ENCODE measurements at regions not wholly inside any gene's neighbourhood (a gene's known extent, or its start where the extent isn't known, plus 50 kb on each side); places are given as distances from the start of the nearest gene placed in this dataset.
"Not testable (repeated sequence)": the region's sequence is repeated elsewhere in the genome, so short reads cannot be mapped to it uniquely, and the experiment has no call there.

- Mint-ChIP-seq H3K4me1 (peaks cover 29% of the 10 kb centered on the region), H3K27ac (no peak overlapping the region), H3K4me3 (no peak overlapping the region), H3K27me3 (peaks cover 22% of the 10 kb centered on the region), H3K9me3 (peaks cover under 1 to 12% of the 10 kb centered on the region in 2 donors)
- ATAC-seq (no peak), DNase-seq (no peak)
Measured at GRCh38 chr1:221989741-221990140, 247.9 kb upstream of the DUSP10 start.

- no peak overlapping the region for H3K4me3 Mint-ChIP-seq
- DNase-seq (no peak), ATAC-seq (no peak)
- peaks cover 0 to 12% of the 10 kb centered on the region in 2 donors for H3K9me3 Mint-ChIP-seq
- no peak overlapping the region for H3K27ac Mint-ChIP-seq
- peaks cover 24% of the 10 kb centered on the region for H3K27me3 Mint-ChIP-seq
- peaks cover 19% of the 10 kb centered on the region for H3K4me1 Mint-ChIP-seq
Measured at GRCh38 chr1:221988829-221989228, 246.9 kb upstream of the DUSP10 start.

- peaks cover 13% of the 10 kb centered on the region for H3K4me1 Mint-ChIP-seq
- DNase-seq (no peak), ATAC-seq (no peak)
- peaks cover 0 to 12% of the 10 kb centered on the region in 2 donors for H3K9me3 Mint-ChIP-seq
- H3K4me3 Mint-ChIP-seq: no peak overlapping the region
- H3K27me3 Mint-ChIP-seq: peaks cover 32% of the 10 kb centered on the region
- no peak overlapping the region for H3K27ac Mint-ChIP-seq
Measured at GRCh38 chr1:221987860-221988520, 246.1 kb upstream of the DUSP10 start.

GRCh38 chr1:221983444-221983843 lies 241.6 kb upstream of the DUSP10 start:
- Mint-ChIP-seq H3K4me3 (no peak overlapping the region), H3K27me3 (peaks cover 19% of the 10 kb centered on the region), H3K27ac (no peak overlapping the region), H3K9me3 (peaks cover 0 to 7% of the 10 kb centered on the region in 2 donors), H3K4me1 (peaks cover 9% of the 10 kb centered on the region)
- ATAC-seq: no peak
- DNase-seq: no peak

GRCh38 chr1:221981461-221981860 lies 239.6 kb upstream of the DUSP10 start:
- H3K9me3 Mint-ChIP-seq: no peaks in the 10 kb centered on the region

GRCh38 chr1:221979444-221980032 lies 237.6 kb upstream of the DUSP10 start:
- ATAC-seq (no peak), DNase-seq (no peak)
- H3K4me3 Mint-ChIP-seq: no peak overlapping the region
- H3K4me1 Mint-ChIP-seq: peaks cover 9% of the 10 kb centered on the region
- no peak overlapping the region for H3K27ac Mint-ChIP-seq
- no peaks in the 10 kb centered on the region for H3K9me3 Mint-ChIP-seq
- peaks cover 19% of the 10 kb centered on the region for H3K27me3 Mint-ChIP-seq

More at GRCh38 chr1:221981461-221981860, 239.6 kb upstream of the DUSP10 start:
- peaks cover 9% of the 10 kb centered on the region for H3K4me1 Mint-ChIP-seq
- DNase-seq: no peak
- ATAC-seq: no peak
- peaks cover 19% of the 10 kb centered on the region for H3K27me3 Mint-ChIP-seq
- no peak overlapping the region for H3K27ac Mint-ChIP-seq
- H3K4me3 Mint-ChIP-seq: no peak overlapping the region

- H3K27ac Mint-ChIP-seq, DNase-seq, H3K4me3 Mint-ChIP-seq, ATAC-seq, H3K9me3 Mint-ChIP-seq, H3K4me1 Mint-ChIP-seq: not testable (repeated sequence)
- H3K27me3 Mint-ChIP-seq: peaks cover 18% of the 10 kb centered on the region
Measured at GRCh38 chr1:221978631-221979334, 236.9 kb upstream of the DUSP10 start.

GRCh38 chr1:221973787-221974186 lies 231.9 kb upstream of the DUSP10 start:
- DNase-seq, H3K9me3 Mint-ChIP-seq, H3K4me1 Mint-ChIP-seq, ATAC-seq, H3K27me3 Mint-ChIP-seq, H3K4me3 Mint-ChIP-seq, H3K27ac Mint-ChIP-seq: not testable (repeated sequence)

GRCh38 chr1:221972276-221973235 lies 230.7 kb upstream of the DUSP10 start:
- ATAC-seq (no peak), DNase-seq (no peak)
- H3K4me3 Mint-ChIP-seq: no peak overlapping the region
- no peak overlapping the region for H3K27ac Mint-ChIP-seq
- peaks cover 3% of the 10 kb centered on the region for H3K27me3 Mint-ChIP-seq
- H3K9me3 Mint-ChIP-seq: no peaks in the 10 kb centered on the region
- H3K4me1 Mint-ChIP-seq: no peaks in the 10 kb centered on the region

- not testable (repeated sequence) for H3K27ac Mint-ChIP-seq, H3K9me3 Mint-ChIP-seq, ATAC-seq, DNase-seq, H3K27me3 Mint-ChIP-seq, H3K4me3 Mint-ChIP-seq, H3K4me1 Mint-ChIP-seq
Measured at GRCh38 chr1:221971035-221971434, 229.1 kb upstream of the DUSP10 start.

GRCh38 chr1:221969298-221969858 lies 227.5 kb upstream of the DUSP10 start:
- H3K9me3 Mint-ChIP-seq, H3K27ac Mint-ChIP-seq, H3K4me3 Mint-ChIP-seq, ATAC-seq, DNase-seq, H3K4me1 Mint-ChIP-seq, H3K27me3 Mint-ChIP-seq: not testable (repeated sequence)

GRCh38 chr1:221967538-221967937 lies 225.6 kb upstream of the DUSP10 start:
- H3K27ac Mint-ChIP-seq, H3K27me3 Mint-ChIP-seq, H3K4me1 Mint-ChIP-seq, DNase-seq, H3K4me3 Mint-ChIP-seq, ATAC-seq, H3K9me3 Mint-ChIP-seq: not testable (repeated sequence)

GRCh38 chr1:221966888-221967287 lies 225.0 kb upstream of the DUSP10 start:
- H3K9me3 Mint-ChIP-seq, ATAC-seq, H3K4me1 Mint-ChIP-seq, H3K4me3 Mint-ChIP-seq, H3K27ac Mint-ChIP-seq, H3K27me3 Mint-ChIP-seq, DNase-seq: not testable (repeated sequence)

- not testable (repeated sequence) for ATAC-seq, DNase-seq, H3K27me3 Mint-ChIP-seq, H3K4me3 Mint-ChIP-seq, H3K9me3 Mint-ChIP-seq, H3K27ac Mint-ChIP-seq
- H3K4me1 Mint-ChIP-seq: peaks cover 20% of the 10 kb centered on the region
Measured at GRCh38 chr1:221965891-221966290, 224.0 kb upstream of the DUSP10 start.

- no peak overlapping the region for H3K27ac Mint-ChIP-seq
- DNase-seq (no peak), ATAC-seq (no peak)
- peaks cover 25% of the 10 kb centered on the region for H3K4me1 Mint-ChIP-seq
- H3K27me3 Mint-ChIP-seq: no peaks in the 10 kb centered on the region
- no peaks in the 10 kb centered on the region for H3K9me3 Mint-ChIP-seq
- H3K4me3 Mint-ChIP-seq: no peak overlapping the region
Measured at GRCh38 chr1:221965252-221965651, 223.4 kb upstream of the DUSP10 start.
